ENCODE measurements at regions not wholly inside any gene's neighbourhood (a gene's known extent, or its start where the extent isn't known, plus 50 kb on each side); places are given as distances from the start of the nearest gene placed in this dataset.

DNA sequence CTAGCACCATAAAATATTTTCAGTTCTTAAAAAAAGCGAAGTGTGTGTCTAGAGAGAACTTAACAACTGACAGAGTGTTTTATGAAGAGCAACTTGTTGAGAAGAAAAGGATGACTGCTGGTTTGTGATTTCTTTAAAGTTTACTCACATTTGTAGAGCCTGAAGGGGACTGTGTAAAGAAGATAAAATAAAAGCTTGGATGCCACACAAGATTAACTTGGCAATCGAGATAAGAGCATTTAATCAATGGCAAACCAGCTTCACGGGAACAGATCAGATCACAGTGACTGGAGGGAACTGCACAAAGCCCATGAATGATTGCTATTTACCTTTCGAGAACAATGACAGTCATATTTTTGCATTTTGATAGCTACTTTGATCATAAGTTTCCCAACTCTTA is 2013.1 kb upstream of the CDH9 start:
- DNase-seq (no peak), ATAC-seq (ENCODE audit: poor library complexity) (no peak)
- Histone ChIP-seq H3K4me3 (ENCODE audit: low read length) (no peak overlapping the region), H3K4me1 (ENCODE audit: insufficient read depth, low read length) (no peaks in the 10 kb centered on the region), H3K27ac (ENCODE audit: low read depth in 1 of 2, low read length in 2 of 2) (no peak overlapping the region), H3K9me3 (ENCODE audit: control insufficient read depth in 1 of 2, insufficient read depth in 1 of 2, low read length in 2 of 2) (no peaks in the 10 kb centered on the region), H3K36me3 (ENCODE audit: insufficient read depth, low read length) (no peaks in the 10 kb centered on the region), H3K27me3 (ENCODE audit: control insufficient read depth in 1 of 2, insufficient read depth in 2 of 2, low read length in 2 of 2) (no peaks in the 10 kb centered on the region)
- no peaks in the 10 kb centered on the region for H3K36me3 Mint-ChIP-seq (ENCODE audit: low read depth)
- TF ChIP-seq, protein P1, sequence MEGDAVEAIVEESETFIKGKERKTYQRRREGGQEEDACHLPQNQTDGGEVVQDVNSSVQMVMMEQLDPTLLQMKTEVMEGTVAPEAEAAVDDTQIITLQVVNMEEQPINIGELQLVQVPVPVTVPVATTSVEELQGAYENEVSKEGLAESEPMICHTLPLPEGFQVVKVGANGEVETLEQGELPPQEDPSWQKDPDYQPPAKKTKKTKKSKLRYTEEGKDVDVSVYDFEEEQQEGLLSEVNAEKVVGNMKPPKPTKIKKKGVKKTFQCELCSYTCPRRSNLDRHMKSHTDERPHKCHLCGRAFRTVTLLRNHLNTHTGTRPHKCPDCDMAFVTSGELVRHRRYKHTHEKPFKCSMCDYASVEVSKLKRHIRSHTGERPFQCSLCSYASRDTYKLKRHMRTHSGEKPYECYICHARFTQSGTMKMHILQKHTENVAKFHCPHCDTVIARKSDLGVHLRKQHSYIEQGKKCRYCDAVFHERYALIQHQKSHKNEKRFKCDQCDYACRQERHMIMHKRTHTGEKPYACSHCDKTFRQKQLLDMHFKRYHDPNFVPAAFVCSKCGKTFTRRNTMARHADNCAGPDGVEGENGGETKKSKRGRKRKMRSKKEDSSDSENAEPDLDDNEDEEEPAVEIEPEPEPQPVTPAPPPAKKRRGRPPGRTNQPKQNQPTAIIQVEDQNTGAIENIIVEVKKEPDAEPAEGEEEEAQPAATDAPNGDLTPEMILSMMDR (IDR thresholded peaks at IDR 0.05) = no peak
- intact Hi-C loops (cut with DNase I, micrococcal nuclease) = no loop called here
- no peaks in the 10 kb centered on the region for H3K4me1 Mint-ChIP-seq (ENCODE audit: low read depth)
- H3K27ac Mint-ChIP-seq = no peak overlapping the region
- H3K4me3 Mint-ChIP-seq = no peak overlapping the region
- H3K9me3 Mint-ChIP-seq = peaks cover 3% of the 10 kb centered on the region
- POLR2A ChIA-PET = no interaction called here
- H3K27me3 Mint-ChIP-seq = no peaks in the 10 kb centered on the region
- CTCF ChIA-PET = no interaction called here

DNA sequence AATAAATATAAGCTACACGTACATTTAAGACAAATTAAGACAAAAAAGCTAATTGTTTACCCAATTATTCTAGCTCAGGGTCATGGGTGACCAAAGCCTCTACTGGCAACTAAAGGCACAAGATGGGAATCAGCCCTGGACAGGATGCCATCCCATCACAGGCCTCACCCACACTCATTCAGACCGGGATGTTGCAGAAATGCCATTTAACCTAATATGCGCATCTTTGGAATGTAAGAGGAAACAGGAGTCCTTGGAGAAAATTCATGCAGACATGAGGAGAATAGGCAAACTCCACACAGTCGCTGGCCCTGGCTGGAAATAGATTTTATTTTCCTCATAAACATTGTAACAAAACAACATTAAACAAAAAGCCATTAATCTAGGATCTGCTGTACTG is 2003.8 kb upstream of the CDH9 start:
- no peaks in the 10 kb centered on the region for H3K36me3 ChIP-seq (ENCODE audit: insufficient read depth, low read length)
- peaks cover 6% of the 10 kb centered on the region for H3K9me3 Mint-ChIP-seq
- peaks cover 0 to 4% of the 10 kb centered on the region in 2 experiments for H3K9me3 ChIP-seq (ENCODE audit: control insufficient read depth in 1 of 2, insufficient read depth in 1 of 2, low read length in 2 of 2)
- CTCF ChIA-PET = interaction anchor here (0.7 kb wide), 1 partner anchor 127 kb away, joined by 3 read pairs; no protein-coding TSS in a partner anchor
- H3K27ac Mint-ChIP-seq = no peak overlapping the region
- H3K36me3 Mint-ChIP-seq (ENCODE audit: low read depth) = no peaks in the 10 kb centered on the region
- DNase-seq (no peak), ATAC-seq (ENCODE audit: poor library complexity) (no peak)
- no peaks in the 10 kb centered on the region for H3K27me3 ChIP-seq (ENCODE audit: control insufficient read depth in 1 of 2, insufficient read depth in 2 of 2, low read length in 2 of 2)
- H3K27ac ChIP-seq (ENCODE audit: low read depth in 1 of 2, low read length in 2 of 2) = no peak overlapping the region
- no peaks in the 10 kb centered on the region for H3K4me1 ChIP-seq (ENCODE audit: insufficient read depth, low read length)
- no peak overlapping the region for H3K4me3 Mint-ChIP-seq
- TF ChIP-seq, protein P1 (IDR thresholded peaks at IDR 0.05) = no peak
- H3K4me1 Mint-ChIP-seq (ENCODE audit: low read depth) = no peaks in the 10 kb centered on the region
- H3K4me3 ChIP-seq (ENCODE audit: low read length) = no peak overlapping the region
- H3K27me3 Mint-ChIP-seq = no peaks in the 10 kb centered on the region
- POLR2A ChIA-PET = no interaction called here
- intact Hi-C loops (cut with DNase I, micrococcal nuclease) = no loop called here

DNA sequence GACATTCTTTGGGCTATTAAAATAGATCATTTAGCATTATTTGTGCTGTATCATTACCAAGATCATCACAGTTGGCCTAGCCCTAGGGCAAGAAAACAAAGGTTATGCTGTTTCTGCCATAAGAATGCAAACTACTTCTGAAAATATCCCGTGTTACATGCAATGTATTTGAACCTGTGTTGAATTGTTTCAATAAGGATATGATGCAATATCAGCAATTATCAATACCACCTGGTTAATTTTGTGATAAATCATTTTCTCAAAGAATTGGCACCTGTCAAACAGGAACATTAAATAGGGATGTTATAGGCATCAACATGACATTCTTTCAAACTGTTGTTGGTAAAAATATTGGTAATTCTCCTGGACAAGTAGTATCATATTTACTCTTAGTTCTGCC is 2002.0 kb upstream of the CDH9 start:
- TF ChIP-seq, protein P1 (IDR thresholded peaks at IDR 0.05) = no peak
- intact Hi-C loops (cut with DNase I, micrococcal nuclease) = no loop called here
- no peak for DNase-seq
- ChIA-PET POLR2A (no interaction called here), CTCF (no interaction called here)
- Mint-ChIP-seq H3K36me3 (ENCODE audit: low read depth) (no peaks in the 10 kb centered on the region), H3K4me3 (no peak overlapping the region), H3K27me3 (no peaks in the 10 kb centered on the region), H3K4me1 (ENCODE audit: low read depth) (no peaks in the 10 kb centered on the region), H3K27ac (no peak overlapping the region), H3K9me3 (peaks cover 5% of the 10 kb centered on the region)
- Histone ChIP-seq H3K4me3 (ENCODE audit: low read length) (no peak overlapping the region), H3K36me3 (ENCODE audit: insufficient read depth, low read length) (no peaks in the 10 kb centered on the region), H3K27me3 (ENCODE audit: control insufficient read depth in 1 of 2, insufficient read depth in 2 of 2, low read length in 2 of 2) (no peaks in the 10 kb centered on the region), H3K4me1 (ENCODE audit: insufficient read depth, low read length) (no peaks in the 10 kb centered on the region), H3K27ac (ENCODE audit: low read depth in 1 of 2, low read length in 2 of 2) (no peak overlapping the region), H3K9me3 (ENCODE audit: control insufficient read depth in 1 of 2, insufficient read depth in 1 of 2, low read length in 2 of 2) (peaks cover 0 to 4% of the 10 kb centered on the region in 2 experiments)
- ATAC-seq (ENCODE audit: poor library complexity) = no peak

Measured in CD4-positive, alpha-beta T cell (primary cell).